ENCODE measurements at regions not wholly inside any gene's neighbourhood (a gene's known extent, or its start where the extent isn't known, plus 50 kb on each side); places are given as distances from the start of the nearest gene placed in this dataset.

- Mint-ChIP-seq H3K27me3 (ENCODE audit: low read depth, unreplicated experiment) (peaks cover 22% of the 10 kb centered on the region), H3K9me3 (ENCODE audit: unreplicated experiment) (peaks cover 3% of the 10 kb centered on the region), H3K4me1 (ENCODE audit: low read depth, unreplicated experiment) (peaks cover 17% of the 10 kb centered on the region), H3K4me3 (ENCODE audit: unreplicated experiment) (no peak overlapping the region), H3K36me3 (ENCODE audit: low read depth, unreplicated experiment) (no peaks in the 10 kb centered on the region), H3K27ac (ENCODE audit: unreplicated experiment) (no peak overlapping the region)
- no peak overlapping the region for H3K4me3 ChIP-seq (ENCODE audit: insufficient read depth, low read depth, low read length)
- no peak overlapping the region for H3K27ac ChIP-seq (ENCODE audit: low read depth, low read length)
- no peak overlapping the region for H3K4me2 ChIP-seq (ENCODE audit: low read length)
- no peaks in the 10 kb centered on the region for H3K79me2 ChIP-seq (ENCODE audit: insufficient read depth, low read length)
- FAIRE-seq, result peak; percentile 39
- no peaks in the 10 kb centered on the region for H3K9me3 ChIP-seq (ENCODE audit: insufficient read depth, low read depth, low read length)
- no peak overlapping the region for H2AFZ ChIP-seq (ENCODE audit: low read depth, low read length)
- H3K36me3 ChIP-seq (ENCODE audit: insufficient read depth, low read length), result no peaks in the 10 kb centered on the region
- peaks cover 11% of the 10 kb centered on the region for H3K4me1 ChIP-seq (ENCODE audit: insufficient read depth, low read length)
- peaks cover 8% of the 10 kb centered on the region for H3K27me3 ChIP-seq (ENCODE audit: insufficient read depth, low read length)
- no peak overlapping the region for H3K9ac ChIP-seq (ENCODE audit: low read length)
- no peak for DNase-seq (ENCODE audit: low read depth)
- TF ChIP-seq EZH2 (IDR thresholded peaks at IDR 0.05; ENCODE audit: insufficient read depth, low read length), result no peak
- TF ChIP-seq, protein P1, sequence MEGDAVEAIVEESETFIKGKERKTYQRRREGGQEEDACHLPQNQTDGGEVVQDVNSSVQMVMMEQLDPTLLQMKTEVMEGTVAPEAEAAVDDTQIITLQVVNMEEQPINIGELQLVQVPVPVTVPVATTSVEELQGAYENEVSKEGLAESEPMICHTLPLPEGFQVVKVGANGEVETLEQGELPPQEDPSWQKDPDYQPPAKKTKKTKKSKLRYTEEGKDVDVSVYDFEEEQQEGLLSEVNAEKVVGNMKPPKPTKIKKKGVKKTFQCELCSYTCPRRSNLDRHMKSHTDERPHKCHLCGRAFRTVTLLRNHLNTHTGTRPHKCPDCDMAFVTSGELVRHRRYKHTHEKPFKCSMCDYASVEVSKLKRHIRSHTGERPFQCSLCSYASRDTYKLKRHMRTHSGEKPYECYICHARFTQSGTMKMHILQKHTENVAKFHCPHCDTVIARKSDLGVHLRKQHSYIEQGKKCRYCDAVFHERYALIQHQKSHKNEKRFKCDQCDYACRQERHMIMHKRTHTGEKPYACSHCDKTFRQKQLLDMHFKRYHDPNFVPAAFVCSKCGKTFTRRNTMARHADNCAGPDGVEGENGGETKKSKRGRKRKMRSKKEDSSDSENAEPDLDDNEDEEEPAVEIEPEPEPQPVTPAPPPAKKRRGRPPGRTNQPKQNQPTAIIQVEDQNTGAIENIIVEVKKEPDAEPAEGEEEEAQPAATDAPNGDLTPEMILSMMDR (IDR thresholded peaks at IDR 0.05; ENCODE audit: insufficient read depth, low read depth, low read length), result no peak
- H4K20me1 ChIP-seq (ENCODE audit: insufficient read depth, low read length), result no peaks in the 10 kb centered on the region
Measured at GRCh38 chr2:217655651-217656050, 347.1 kb downstream of the TNS1 start.

DNA sequence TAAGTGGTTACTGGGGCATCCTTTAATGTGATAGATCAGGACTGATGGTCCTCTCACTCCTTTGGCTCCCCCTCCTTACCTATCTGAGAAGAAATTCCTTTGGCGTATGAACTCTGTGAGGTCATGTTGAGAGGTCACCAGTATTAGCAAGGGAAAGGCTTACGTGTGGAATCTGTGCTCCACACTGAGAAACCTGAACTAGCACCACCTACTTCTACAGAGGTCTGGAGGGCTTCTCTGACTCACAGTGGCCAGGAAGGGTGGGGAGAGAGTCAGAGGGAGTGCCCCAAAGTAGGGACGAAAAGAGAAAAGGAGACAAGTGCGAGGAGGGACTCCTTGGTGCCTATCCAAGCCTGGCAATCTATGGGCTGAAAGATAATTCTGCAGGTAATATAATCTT, 348.6 kb downstream of the TNS1 start:
- Mint-ChIP-seq H3K4me3 (ENCODE audit: unreplicated experiment) (no peak overlapping the region), H3K27ac (ENCODE audit: unreplicated experiment) (no peak overlapping the region), H3K4me1 (ENCODE audit: low read depth, unreplicated experiment) (peaks cover 18% of the 10 kb centered on the region), H3K36me3 (ENCODE audit: low read depth, unreplicated experiment) (no peaks in the 10 kb centered on the region), H3K9me3 (ENCODE audit: unreplicated experiment) (no peaks in the 10 kb centered on the region), H3K27me3 (ENCODE audit: low read depth, unreplicated experiment) (peaks cover 22% of the 10 kb centered on the region)
- TF ChIP-seq, protein P1 (IDR thresholded peaks at IDR 0.05; ENCODE audit: insufficient read depth, low read depth, low read length), result no peak
- no peak for TF ChIP-seq EZH2 (IDR thresholded peaks at IDR 0.05; ENCODE audit: insufficient read depth, low read length)
- H3K36me3 ChIP-seq (ENCODE audit: insufficient read depth, low read length), result no peaks in the 10 kb centered on the region
- H3K4me1 ChIP-seq (ENCODE audit: insufficient read depth, low read length), result peaks cover 11% of the 10 kb centered on the region
- no peak overlapping the region for H3K4me3 ChIP-seq (ENCODE audit: insufficient read depth, low read depth, low read length)
- FAIRE-seq (no peak), DNase-seq (ENCODE audit: low read depth) (no peak)
- no peak overlapping the region for H3K27ac ChIP-seq (ENCODE audit: low read depth, low read length)
- H2AFZ ChIP-seq (ENCODE audit: low read depth, low read length), result no peak overlapping the region
- H3K4me2 ChIP-seq (ENCODE audit: low read length), result no peak overlapping the region
- no peaks in the 10 kb centered on the region for H3K79me2 ChIP-seq (ENCODE audit: insufficient read depth, low read length)
- no peak overlapping the region for H3K9ac ChIP-seq (ENCODE audit: low read length)
- H3K27me3 ChIP-seq (ENCODE audit: insufficient read depth, low read length), result peaks cover 8% of the 10 kb centered on the region
- H4K20me1 ChIP-seq (ENCODE audit: insufficient read depth, low read length), result no peaks in the 10 kb centered on the region
- no peaks in the 10 kb centered on the region for H3K9me3 ChIP-seq (ENCODE audit: insufficient read depth, low read depth, low read length)

DNA sequence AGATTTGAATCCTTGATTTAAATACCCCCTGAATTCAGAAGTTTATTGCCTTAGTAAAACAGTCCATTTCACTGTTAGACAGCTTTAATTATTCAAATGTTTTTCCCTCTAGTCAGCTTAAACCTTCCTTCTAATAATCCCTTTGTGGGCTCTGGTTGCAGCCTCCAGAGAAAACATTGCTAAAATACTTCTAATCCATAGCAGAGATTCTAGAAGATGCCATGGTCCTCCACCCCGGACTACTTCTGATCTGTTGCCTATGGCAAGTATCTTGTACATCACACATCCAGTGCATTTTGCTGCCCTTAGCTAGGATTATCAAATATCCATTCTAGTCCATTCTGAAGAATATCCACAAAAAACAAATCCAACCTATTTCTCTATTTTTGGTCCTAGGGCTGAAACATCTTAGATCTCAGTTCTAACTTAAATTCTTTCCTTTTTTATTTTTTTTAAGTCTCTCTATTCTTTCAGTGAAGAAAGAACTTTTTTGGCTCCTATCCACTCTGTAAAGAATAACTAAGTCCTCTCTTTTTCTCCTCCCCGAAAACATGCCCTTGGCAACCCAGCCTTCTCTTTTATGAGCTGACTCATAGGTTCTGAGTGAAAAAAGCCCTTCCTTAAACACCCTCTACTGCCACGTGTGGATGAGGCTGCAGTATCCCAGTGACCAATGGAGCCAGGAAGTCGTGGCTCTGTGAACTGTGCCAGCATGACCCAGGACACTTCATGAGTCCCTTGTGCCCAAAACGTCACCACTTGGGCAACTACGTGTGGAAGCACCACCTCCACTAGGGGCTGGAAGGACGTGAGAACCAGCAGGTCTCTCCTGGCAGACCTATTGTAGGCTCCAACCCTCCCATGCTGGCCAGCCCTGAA, 349.8 kb downstream of the TNS1 start:
- no peak overlapping the region for H3K4me3 ChIP-seq (ENCODE audit: insufficient read depth, low read depth, low read length)
- H3K4me1 ChIP-seq (ENCODE audit: insufficient read depth, low read length), result peaks cover 11% of the 10 kb centered on the region
- Mint-ChIP-seq H3K4me3 (ENCODE audit: unreplicated experiment) (no peak overlapping the region), H3K9me3 (ENCODE audit: unreplicated experiment) (no peaks in the 10 kb centered on the region), H3K27me3 (ENCODE audit: low read depth, unreplicated experiment) (peaks cover 22% of the 10 kb centered on the region), H3K36me3 (ENCODE audit: low read depth, unreplicated experiment) (no peaks in the 10 kb centered on the region), H3K27ac (ENCODE audit: unreplicated experiment) (peak overlapping the region; percentile 67), H3K4me1 (ENCODE audit: low read depth, unreplicated experiment) (peaks cover 20% of the 10 kb centered on the region)
- FAIRE-seq (peak; percentile 95), DNase-seq (ENCODE audit: low read depth) (peak; percentile 86)
- peaks cover 4% of the 10 kb centered on the region for H3K27me3 ChIP-seq (ENCODE audit: insufficient read depth, low read length)
- no peaks in the 10 kb centered on the region for H3K9me3 ChIP-seq (ENCODE audit: insufficient read depth, low read depth, low read length)
- TF ChIP-seq, protein P1 (IDR thresholded peaks at IDR 0.05; ENCODE audit: insufficient read depth, low read depth, low read length), result no peak
- no peak for TF ChIP-seq EZH2 (IDR thresholded peaks at IDR 0.05; ENCODE audit: insufficient read depth, low read length)
- peak overlapping the region; percentile 45 for H3K27ac ChIP-seq (ENCODE audit: low read depth, low read length)
- no peaks in the 10 kb centered on the region for H4K20me1 ChIP-seq (ENCODE audit: insufficient read depth, low read length)
- H3K79me2 ChIP-seq (ENCODE audit: insufficient read depth, low read length), result no peaks in the 10 kb centered on the region
- H2AFZ ChIP-seq (ENCODE audit: low read depth, low read length), result peak overlapping the region; percentile 61
- H3K4me2 ChIP-seq (ENCODE audit: low read length), result peak overlapping the region; percentile 10
- no peaks in the 10 kb centered on the region for H3K36me3 ChIP-seq (ENCODE audit: insufficient read depth, low read length)
- H3K9ac ChIP-seq (ENCODE audit: low read length), result peak overlapping the region; percentile 12
